K562 (cell line): ENCODE measurements at regions not wholly inside any gene's neighbourhood (a gene's known extent, or its start where the extent isn't known, plus 50 kb on each side); places are given as distances from the start of the nearest gene placed in this dataset.

ENCODE experiments used
- ATAC-seq: fragments of 200-7000 bp; cut with Tn5 transposase; 3 replicates; pipeline ENCODE4 v1.9.1; 2020; ENCODE audit warnings: moderate library complexity
- BruUV-seq: library from RNA; stranded (reverse); fragments of 400-500 nt; replicated peaks from 2 replicates; lab custom pipeline; 2021; lab: Mats Ljungman, UMichigan
- CTCF ChIA-PET: fragments of 300-600 bp; formaldehyde crosslinking; extraction: SDS; loops from one replicate; lab custom pipeline; 2021; ENCODE audit warnings: low intra/inter-chr PET ratio; lab: Yijun Ruan, JAX
- POLR2A ChIA-PET: fragments of 300-600, 350-650 bp; sonication (Branson Sonifier 250); formaldehyde crosslinking; extraction: SDS; loops from one replicate; lab custom pipeline; 2021; ENCODE audit warnings: antibody characterized with exemption, inconsistent platforms; lab: Yijun Ruan, JAX
- DNase-seq, 4 experiments: peaks; one replicate each; pipeline versions ENCODE4 v3.0.0 to v3.0.0-alpha.2; 2011 to 2018; ENCODE audit warnings: low spot score in 3 of 4, mixed read lengths in 3 of 4; ENCODE audit errors: extremely low read depth in 1 of 4
- FAIRE-seq: peaks from 2 replicates; lab custom pipeline; 2011; peaks lifted over from hg19 to GRCh38; lab: Jason Lieb, UNC
- H2AFZ ChIP-seq: 2 replicates; pipeline ENCODE4 v1.6.0; 2011; ENCODE audit warnings: low read depth, low read length, control low read depth, inconsistent platforms
- H3K27ac ChIP-seq: fragments of 200-600 bp; 3 replicates; pipeline ENCODE4 v1.8.0; 2011; ENCODE audit warnings: low read depth, mild to moderate bottlenecking, control low read depth, inconsistent platforms, low read length, moderate library complexity, mixed read lengths; ENCODE audit errors: extremely low read depth
- H3K27me3 ChIP-seq, 2 experiments: fragments of 300-600 bp in 1 of 2; 2 replicates in 1 of 2; 3 replicates in 1 of 2; pipeline versions ENCODE4 v1.6.0 to v1.8.0; 2011; ENCODE audit warnings: inconsistent platforms in 2 of 2, low read length in 2 of 2, mild to moderate bottlenecking in 1 of 2, mixed read lengths in 1 of 2, moderate library complexity in 1 of 2; ENCODE audit not compliant: control insufficient read depth in 2 of 2, insufficient read depth in 2 of 2
- H3K36me3 ChIP-seq: fragments of 300-600 bp; 3 replicates; pipeline ENCODE4 v1.8.0; 2011; ENCODE audit warnings: mild to moderate bottlenecking, low read length, inconsistent platforms; ENCODE audit not compliant: control insufficient read depth, insufficient read depth
- H3K4me1 ChIP-seq, 2 experiments: fragments of 200-600 bp in 1 of 2; replicated peaks in 1 of 2; 2 replicates in 1 of 2; 3 replicates in 1 of 2; pipeline versions ENCODE4 v1.5.1 to v1.8.0; 2011; ENCODE audit warnings: inconsistent platforms in 2 of 2, low read length in 2 of 2, mild to moderate bottlenecking in 1 of 2, mixed read lengths in 1 of 2, moderate library complexity in 1 of 2; ENCODE audit not compliant: control insufficient read depth in 2 of 2, insufficient read depth in 2 of 2
- H3K4me2 ChIP-seq: 2 replicates; pipeline ENCODE4 v1.6.1; 2011; ENCODE audit warnings: low read length, control low read depth, inconsistent platforms, mixed read lengths; ENCODE audit not compliant: insufficient read depth
- H3K4me3 ChIP-seq: fragments of 200-600 bp; sonication (generic), shearing (Covaris generic); 2 replicates; pipeline ENCODE4 v1.5.1; 2016; ENCODE audit warnings: control low read depth, inconsistent platforms
- H3K79me2 ChIP-seq: fragments of 200-600 bp; 3 replicates; pipeline ENCODE4 v1.8.0; 2011; ENCODE audit warnings: low read length, inconsistent platforms; ENCODE audit not compliant: control insufficient read depth, insufficient read depth
- H3K9ac ChIP-seq, 2 experiments: 2 replicates each; pipeline versions ENCODE4 v1.6.0 to v1.6.1; 2011; ENCODE audit warnings: low read depth in 2 of 2, low read length in 2 of 2, control low read depth in 1 of 2, inconsistent platforms in 1 of 2, mild to moderate bottlenecking in 1 of 2, mixed read lengths in 1 of 2; ENCODE audit not compliant: insufficient read depth in 1 of 2
- H3K9me1 ChIP-seq: one replicate; pipeline ENCODE4 v1.6.0; 2011; ENCODE audit warnings: inconsistent platforms, mild to moderate bottlenecking, low read length, moderate library complexity; ENCODE audit not compliant: control insufficient read depth, insufficient read depth
- H3K9me3 ChIP-seq: replicated peaks from 2 replicates; pipeline ENCODE4 v1.5.1; 2011; ENCODE audit warnings: low read depth, low read length, inconsistent platforms; ENCODE audit not compliant: control insufficient read depth, insufficient read depth
- H4K20me1 ChIP-seq: replicated peaks from 2 replicates; pipeline ENCODE4 v1.6.1; 2011; ENCODE audit warnings: low read length, inconsistent platforms, mixed read lengths; ENCODE audit not compliant: control insufficient read depth, insufficient read depth
- ELF2 ChIP-seq: fragments of 250-450 bp; sonication (Bioruptor Pico); IDR thresholded peaks from 2 replicates; pipeline ENCODE4 v1.5.0; 2021; ENCODE audit warnings: mild to moderate bottlenecking
- HEY1 ChIP-seq: fragments of 250-450 bp; sonication (Bioruptor Pico); IDR thresholded peaks from 2 replicates; pipeline ENCODE4 v1.5.0; 2020; ENCODE audit warnings: mild to moderate bottlenecking, moderate library complexity, borderline replicate concordance
- PHTF2 ChIP-seq: fragments of 250-450 bp; sonication (Bioruptor Pico); IDR thresholded peaks from 2 replicates; pipeline ENCODE4 v1.5.0; 2021; ENCODE audit warnings: mild to moderate bottlenecking
- TCF7 ChIP-seq: sonication (generic); IDR thresholded peaks from 2 replicates; pipeline ENCODE4 v1.6.1; 2016; ENCODE audit warnings: antibody characterized with exemption, borderline replicate concordance
- TEAD1 ChIP-seq, 2 experiments: fragments of 450-650 bp in 1 of 2; sonication (generic) in 1 of 2; formaldehyde crosslinking; IDR thresholded peaks; 2 replicates each; pipeline versions ENCODE4 v1.4.0 to v1.8.0; 2020 to 2022; ENCODE audit warnings: mild to moderate bottlenecking in 2 of 2, missing genetic modification reagents in 1 of 2
- ZNF561 ChIP-seq: fragments of 450-650 bp; formaldehyde crosslinking; conservative IDR thresholded peaks from 2 replicates; pipeline ENCODE4 v1.4.0; 2020; ENCODE audit warnings: mild to moderate bottlenecking, moderate library complexity
- WGBS: fragments of 100-300 bp; shearing (Covaris generic); methylation state at CpG from one replicate; pipeline ENCODE4 v1.1.6; 2016; ENCODE audit warnings: low coverage, mixed read lengths; ENCODE audit not compliant: insufficient coverage; ENCODE audit errors: missing lambda C conversion rate; 5-methylcytosine and 5-hydroxymethylcytosine counted together
- in situ Hi-C: fragments of 300-500 bp; cut with MboI; formaldehyde crosslinking; loops from 4 replicates; pipeline ENCODE4 v1.15.0; 2018; ENCODE audit warnings: inconsistent platforms, mixed read lengths
- intact Hi-C: fragments of 100-400 bp; cut with micrococcal nuclease; formaldehyde crosslinking; loops from 2 replicates; pipeline ENCODE4 v1.14.2; 2022
- TF ChIP-seq, protein P1 (sequence below): fragments of 450-650 bp; IDR thresholded peaks from 2 replicates; pipeline ENCODE4 v1.6.1; 2014; ENCODE audit warnings: low read depth, mild to moderate bottlenecking, moderate library complexity, borderline replicate concordance
- TF ChIP-seq, protein P2 (sequence below): fragments of 450-650 bp; IDR thresholded peaks from 2 replicates; pipeline ENCODE4 v1.6.1; 2016; ENCODE audit warnings: mild to moderate bottlenecking

DNA sequence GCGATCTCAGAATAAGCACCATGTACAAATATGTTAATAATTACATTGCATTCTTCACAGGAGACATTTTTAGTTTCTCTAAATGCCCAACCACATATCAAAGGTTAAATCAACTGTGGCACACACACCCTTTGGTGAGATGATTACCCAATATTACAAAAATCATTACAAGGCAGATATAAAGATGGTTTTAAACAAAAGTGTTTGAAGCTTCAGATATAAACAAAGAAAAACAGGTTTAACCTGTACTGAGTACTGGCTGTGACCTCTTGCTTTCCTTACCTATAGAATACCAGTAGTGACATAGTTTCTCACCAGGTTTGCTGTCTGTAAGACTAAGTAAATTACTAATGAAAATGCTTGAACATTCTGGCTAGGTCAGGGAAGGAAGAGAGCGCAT lies 360.0 kb upstream of the IGFBP3 start:
- Histone ChIP-seq H3K4me2 (no peak overlapping the region), H3K9me3 (0 out of 2 replicates have a peak, but pooled peaks cover 2% of the 10 kb centered on the region), H3K4me1 (no peaks in the 10 kb centered on the region), H3K9ac (no peak overlapping the region), H3K79me2 (no peaks in the 10 kb centered on the region), H4K20me1 (no peaks in the 10 kb centered on the region), H3K27ac (no peak overlapping the region), H2AFZ (no peak overlapping the region), H3K4me3 (no peak overlapping the region), H3K27me3 (no peaks in the 10 kb centered on the region), H3K9me1 (no peaks in the 10 kb centered on the region), H3K36me3 (no peaks in the 10 kb centered on the region)
- 3% methylated on average over 2 of the region's 2 CpGs for WGBS
- TF ChIP-seq, protein P1, sequence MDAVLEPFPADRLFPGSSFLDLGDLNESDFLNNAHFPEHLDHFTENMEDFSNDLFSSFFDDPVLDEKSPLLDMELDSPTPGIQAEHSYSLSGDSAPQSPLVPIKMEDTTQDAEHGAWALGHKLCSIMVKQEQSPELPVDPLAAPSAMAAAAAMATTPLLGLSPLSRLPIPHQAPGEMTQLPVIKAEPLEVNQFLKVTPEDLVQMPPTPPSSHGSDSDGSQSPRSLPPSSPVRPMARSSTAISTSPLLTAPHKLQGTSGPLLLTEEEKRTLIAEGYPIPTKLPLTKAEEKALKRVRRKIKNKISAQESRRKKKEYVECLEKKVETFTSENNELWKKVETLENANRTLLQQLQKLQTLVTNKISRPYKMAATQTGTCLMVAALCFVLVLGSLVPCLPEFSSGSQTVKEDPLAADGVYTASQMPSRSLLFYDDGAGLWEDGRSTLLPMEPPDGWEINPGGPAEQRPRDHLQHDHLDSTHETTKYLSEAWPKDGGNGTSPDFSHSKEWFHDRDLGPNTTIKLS: no peak
- TF ChIP-seq ZNF561 (CRISPR knock-in tag) (no peak), PHTF2 (no peak), ELF2 (CRISPR knock-in tag) (no peak), TCF7 (no peak), TEAD1 (CRISPR knock-in tag; IDR thresholded peaks at IDR 0.05) (no peak), HEY1 (no peak)
- TF ChIP-seq, protein P2, sequence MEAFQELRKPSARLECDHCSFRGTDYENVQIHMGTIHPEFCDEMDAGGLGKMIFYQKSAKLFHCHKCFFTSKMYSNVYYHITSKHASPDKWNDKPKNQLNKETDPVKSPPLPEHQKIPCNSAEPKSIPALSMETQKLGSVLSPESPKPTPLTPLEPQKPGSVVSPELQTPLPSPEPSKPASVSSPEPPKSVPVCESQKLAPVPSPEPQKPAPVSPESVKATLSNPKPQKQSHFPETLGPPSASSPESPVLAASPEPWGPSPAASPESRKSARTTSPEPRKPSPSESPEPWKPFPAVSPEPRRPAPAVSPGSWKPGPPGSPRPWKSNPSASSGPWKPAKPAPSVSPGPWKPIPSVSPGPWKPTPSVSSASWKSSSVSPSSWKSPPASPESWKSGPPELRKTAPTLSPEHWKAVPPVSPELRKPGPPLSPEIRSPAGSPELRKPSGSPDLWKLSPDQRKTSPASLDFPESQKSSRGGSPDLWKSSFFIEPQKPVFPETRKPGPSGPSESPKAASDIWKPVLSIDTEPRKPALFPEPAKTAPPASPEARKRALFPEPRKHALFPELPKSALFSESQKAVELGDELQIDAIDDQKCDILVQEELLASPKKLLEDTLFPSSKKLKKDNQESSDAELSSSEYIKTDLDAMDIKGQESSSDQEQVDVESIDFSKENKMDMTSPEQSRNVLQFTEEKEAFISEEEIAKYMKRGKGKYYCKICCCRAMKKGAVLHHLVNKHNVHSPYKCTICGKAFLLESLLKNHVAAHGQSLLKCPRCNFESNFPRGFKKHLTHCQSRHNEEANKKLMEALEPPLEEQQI: no peak
- POLR2A ChIA-PET: no interaction called here
- in situ Hi-C loops (no loop called here), intact Hi-C loops (no loop called here)
- CTCF ChIA-PET: no interaction called here
- ATAC-seq: no peak
- no TSS peak for BruUV-seq
- no peak for DNase-seq
- FAIRE-seq: no peak
